Endothelial cell of umbilical vein (primary cell): ENCODE measurements at regions not wholly inside any gene's neighbourhood (a gene's known extent, or its start where the extent isn't known, plus 50 kb on each side); places are given as distances from the start of the nearest gene placed in this dataset.

Experiments
- BruUV-seq: library from RNA; stranded (reverse); fragments of 400-500 nt; replicated peaks from 2 replicates; lab custom pipeline; 2021; lab: Mats Ljungman, UMichigan
- CTCF ChIA-PET: fragments of 300-600, 350-600 bp; sonication (Branson Sonifier 250); formaldehyde crosslinking; loops from one replicate; lab custom pipeline; 2021; ENCODE audit warnings: antibody characterized with exemption, inconsistent platforms; lab: Charles Lee
- POLR2A ChIA-PET: fragments of 300-600, 350-600 bp; sonication (Branson Sonifier 250); formaldehyde crosslinking; loops from one replicate; lab custom pipeline; 2021; ENCODE audit warnings: antibody characterized with exemption, inconsistent platforms; lab: Charles Lee
- DNase-seq: peaks from one replicate; pipeline ENCODE4 v3.0.0-alpha.2; 2011; ENCODE audit warnings: low read depth, low spot score
- FAIRE-seq: peaks from 2 replicates; lab custom pipeline; 2011; peaks lifted over from hg19 to GRCh38; lab: Jason Lieb, UNC
- H2AFZ ChIP-seq: 2 replicates; pipeline ENCODE4 v1.6.0; 2012; ENCODE audit warnings: low read depth, low read length, control low read depth, inconsistent platforms
- H3K27ac ChIP-seq: 2 replicates; pipeline ENCODE4 v1.5.1; 2011; ENCODE audit warnings: low read depth, mild to moderate bottlenecking, control low read depth, low read length, moderate library complexity; ENCODE audit not compliant: insufficient read depth
- H3K27me3 ChIP-seq, 2 experiments: 2 replicates each; pipeline versions ENCODE4 v1.6.0 to v1.6.1; 2011; ENCODE audit warnings: low read length in 2 of 2, mixed read lengths in 1 of 2; ENCODE audit not compliant: control insufficient read depth in 2 of 2, insufficient read depth in 2 of 2
- H3K36me3 ChIP-seq, 2 experiments: 2 replicates in 1 of 2; 3 replicates in 1 of 2; pipeline ENCODE4 v1.5.1; 2011; ENCODE audit warnings: low read length in 2 of 2, mild to moderate bottlenecking in 1 of 2, moderate library complexity in 1 of 2; ENCODE audit not compliant: control insufficient read depth in 2 of 2, insufficient read depth in 2 of 2; ENCODE audit errors: extremely low read depth in 1 of 2
- H3K4me1 ChIP-seq: 3 replicates; pipeline ENCODE4 v1.5.1; 2011; ENCODE audit warnings: mild to moderate bottlenecking, low read length; ENCODE audit not compliant: control insufficient read depth, insufficient read depth; ENCODE audit errors: extremely low read depth
- H3K4me2 ChIP-seq: 2 replicates; pipeline ENCODE4 v1.6.1; 2011; ENCODE audit warnings: low read length, control low read depth, mixed read lengths; ENCODE audit not compliant: insufficient read depth
- H3K4me3 ChIP-seq, 3 experiments: fragments of 200-600 bp in 1 of 3; sonication (generic), shearing (Covaris generic) in 1 of 3; replicated peaks in 1 of 3; 2 replicates each; pipeline ENCODE4 v1.5.1; 2011 to 2016; ENCODE audit warnings: control low read depth in 3 of 3, low read length in 3 of 3, mild to moderate bottlenecking in 2 of 3, inconsistent platforms in 1 of 3, low read depth in 1 of 3, moderate library complexity in 1 of 3; ENCODE audit not compliant: insufficient read depth in 1 of 3
- H3K79me2 ChIP-seq: 2 replicates; pipeline ENCODE4 v1.6.0; 2012; ENCODE audit warnings: low read length, inconsistent platforms; ENCODE audit not compliant: control insufficient read depth, insufficient read depth
- H3K9ac ChIP-seq: replicated peaks from 2 replicates; pipeline ENCODE3; 2011; ENCODE audit warnings: low read length, control low read depth; ENCODE audit not compliant: insufficient read depth; ENCODE audit errors: extremely low read depth
- H3K9me1 ChIP-seq: replicated peaks from 3 replicates; pipeline ENCODE4 v1.6.0; 2011; ENCODE audit warnings: mild to moderate bottlenecking, low read length; ENCODE audit not compliant: control insufficient read depth, insufficient read depth; ENCODE audit errors: extremely low read depth
- H3K9me3 ChIP-seq: replicated peaks from 2 replicates; pipeline ENCODE4 v1.5.1; 2012; ENCODE audit warnings: low read length, inconsistent platforms; ENCODE audit not compliant: control insufficient read depth, insufficient read depth
- H4K20me1 ChIP-seq: replicated peaks from 2 replicates; pipeline ENCODE3; 2011; ENCODE audit warnings: mild to moderate bottlenecking, low read length; ENCODE audit not compliant: control insufficient read depth, insufficient read depth; ENCODE audit errors: extremely low read depth
- CTCF ChIP-seq, 2 donors: IDR thresholded peaks; 1 replicate in 1 of 2; 2 replicates in 1 of 2; pipeline ENCODE4 v1.5.1; 2011; ENCODE audit warnings: low read length in 2 of 2, mild to moderate bottlenecking in 2 of 2, moderate library complexity in 2 of 2, control low read depth in 1 of 2, inconsistent platforms in 1 of 2, low read depth in 1 of 2; ENCODE audit not compliant: insufficient read depth in 1 of 2; ENCODE audit errors: extremely low read depth in 1 of 2
- EZH2 ChIP-seq: IDR thresholded peaks from 2 replicates; pipeline ENCODE4 v1.6.1; 2012; ENCODE audit warnings: borderline replicate concordance, low read depth, mild to moderate bottlenecking, moderate library complexity, low read length, inconsistent platforms; ENCODE audit not compliant: severe bottlenecking
- FOS ChIP-seq: IDR thresholded peaks from 2 replicates; pipeline ENCODE4 v1.6.1; 2011; ENCODE audit warnings: mild to moderate bottlenecking, low read length, moderate library complexity, borderline replicate concordance; ENCODE audit not compliant: insufficient read depth
- GATA2 ChIP-seq: IDR thresholded peaks from 2 replicates; pipeline ENCODE4 v1.7.0; 2011; ENCODE audit warnings: low read depth, mild to moderate bottlenecking, moderate library complexity, mixed read lengths, low read length; ENCODE audit not compliant: insufficient read length, insufficient read depth
- JUN ChIP-seq: IDR thresholded peaks from 2 replicates; pipeline ENCODE4 v1.6.1; 2011; ENCODE audit warnings: borderline replicate concordance, low read depth; ENCODE audit not compliant: insufficient read length, insufficient read depth
- MAX ChIP-seq: IDR thresholded peaks from 2 replicates; pipeline ENCODE4 v1.6.1; 2011; ENCODE audit not compliant: insufficient read depth, insufficient read length
- MYC ChIP-seq: IDR thresholded peaks from one replicate; pipeline ENCODE4 v1.6.1; 2011; ENCODE audit warnings: mild to moderate bottlenecking, low read depth, low read length
- POLR2A ChIP-seq: IDR thresholded peaks from 2 replicates; pipeline ENCODE4 v1.6.1; 2012; ENCODE audit warnings: low read depth, mild to moderate bottlenecking, control low read depth, low read length
- POLR2AphosphoS5 ChIP-seq: IDR thresholded peaks from 2 replicates; pipeline ENCODE4 v1.6.1; 2012; ENCODE audit warnings: low read depth, mild to moderate bottlenecking, control low read depth, low read length, moderate library complexity; ENCODE audit not compliant: insufficient read depth
- dilution Hi-C: fragments of 300-500 bp; cut with MboI; formaldehyde crosslinking; loops from one replicate; pipeline ENCODE4 v1.15.0; 2019; ENCODE audit warnings: low sequenced_read_pairs; ENCODE audit not compliant: extremely low pct_ligation_motif_present
- intact Hi-C: fragments of 100-400 bp; cut with micrococcal nuclease; formaldehyde crosslinking; loops from one replicate; pipeline ENCODE4 v1.10.0; 2022

- no peak for FAIRE-seq
- no peak for DNase-seq
- TF ChIP-seq POLR2A = no peak
- TF ChIP-seq MAX = no peak
- TF ChIP-seq FOS = no peak
- no peak for TF ChIP-seq EZH2
- TF ChIP-seq POLR2AphosphoS5 = no peak
- TF ChIP-seq GATA2 = no peak
- no peak for TF ChIP-seq CTCF (IDR thresholded peaks at IDR 0.05; ENCODE audit: extremely low read depth in 1 of 2, insufficient read depth in 1 of 2, low read depth in 1 of 2, low read length in 2 of 2)
- TF ChIP-seq JUN = no peak
- TF ChIP-seq MYC = no peak
- ChIA-PET CTCF (no interaction called here), POLR2A (no interaction called here)
- no peak overlapping the region for H3K4me3 ChIP-seq
- no TSS peak for BruUV-seq
- H3K9ac ChIP-seq = no peak overlapping the region
- H2AFZ ChIP-seq = no peak overlapping the region
- no peak overlapping the region for H3K4me2 ChIP-seq
- H3K36me3 ChIP-seq = no peaks in the 10 kb centered on the region
- dilution Hi-C loops = no loop called here
- peaks cover 0 to 7% of the 10 kb centered on the region in 2 experiments for H3K27me3 ChIP-seq
- no peaks in the 10 kb centered on the region for H4K20me1 ChIP-seq
- no peaks in the 10 kb centered on the region for H3K9me1 ChIP-seq
- no peaks in the 10 kb centered on the region for H3K9me3 ChIP-seq
- no peaks in the 10 kb centered on the region for H3K4me1 ChIP-seq
- H3K79me2 ChIP-seq = no peaks in the 10 kb centered on the region
- intact Hi-C loops = no loop called here
- H3K27ac ChIP-seq = no peak overlapping the region
Observed at GRCh38 chr14:62146030-62146429, 383.8 kb downstream of the SNAPC1 start.
